Lower leg skin (tissue), 4 donors: ENCODE measurements at regions not wholly inside any gene's neighbourhood (a gene's known extent, or its start where the extent isn't known, plus 50 kb on each side); places are given as distances from the start of the nearest gene placed in this dataset.

Source experiments
- DNase-seq, 2 donors: peaks; one replicate each; pipeline ENCODE4 v3.0.0-alpha.2; 2019; ENCODE audit warnings: low spot score in 2 of 2
- H3K4me3 ChIP-seq: fragments of 200-600 bp; sonication (generic); 2 replicates; pipeline ENCODE4 v1.5.1; 2017; ENCODE audit warnings: mild to moderate bottlenecking, low read depth; ENCODE audit not compliant: poor library complexity, severe bottlenecking
- CTCF ChIP-seq, 3 donors: fragments of 450-650 bp; IDR thresholded peaks; one replicate each; pipeline ENCODE4 v1.5.1; 2016; ENCODE audit warnings: antibody characterized with exemption in 3 of 3, mild to moderate bottlenecking in 3 of 3, moderate library complexity in 2 of 3
- POLR2A ChIP-seq, 2 donors: fragments of 450-650 bp; IDR thresholded peaks; one replicate each; pipeline ENCODE4 v1.6.1; 2016 to 2017; ENCODE audit warnings: antibody characterized with exemption in 2 of 2, mild to moderate bottlenecking in 1 of 2, moderate library complexity in 1 of 2
- WGBS, 2 donors: methylation state at CpG; one replicate each; pipeline ENCODE4 v1.1.5; 2018; 5-methylcytosine and 5-hydroxymethylcytosine counted together
- intact Hi-C: fragments of 100-400 bp; cut with DNase I; formaldehyde crosslinking; loops from one replicate; pipeline ENCODE4 v1.15.0; 2023; ENCODE audit warnings: low total_unique reads

GRCh38 chr5:117863586-117864296 is 1124.6 kb downstream of the DTWD2 start:
- H3K4me3 ChIP-seq: no peak overlapping the region
- intact Hi-C loops: no loop called here
- no peak for DNase-seq
- TF ChIP-seq CTCF (IDR thresholded peaks at IDR 0.05) (no peak), POLR2A (IDR thresholded peaks at IDR 0.05) (no peak)
- 93 to 95% methylated on average over 2 of the region's 2 CpGs for WGBS, 2 donors

- intact Hi-C loops: no loop called here
- H3K4me3 ChIP-seq: no peak overlapping the region
- TF ChIP-seq CTCF (IDR thresholded peaks at IDR 0.05): no peak
- no peak for TF ChIP-seq POLR2A (IDR thresholded peaks at IDR 0.05)
- DNase-seq: no peak
- WGBS, 2 donors: 87 to 98% methylated on average over 1 of the region's 1 CpG
These were observed 1127.8 kb downstream of the DTWD2 start for GRCh38 chr5:117860550-117860949.

- no peak overlapping the region for H3K4me3 ChIP-seq
- no peak for DNase-seq
- 33 to 42% methylated on average over 1 of the region's 1 CpG for WGBS, 2 donors
- TF ChIP-seq POLR2A (IDR thresholded peaks at IDR 0.05) (no peak), CTCF (IDR thresholded peaks at IDR 0.05) (no peak)
- intact Hi-C loops: no loop called here
These were observed 1129.2 kb downstream of the DTWD2 start for GRCh38 chr5:117859176-117859575.

GRCh38 chr5:117856713-117857112 is 1131.6 kb downstream of the DTWD2 start:
- DNase-seq: no peak
- no peak overlapping the region for H3K4me3 ChIP-seq
- WGBS, 2 donors: 92 to 97% methylated on average over 4 of the region's 4 CpGs
- TF ChIP-seq CTCF (IDR thresholded peaks at IDR 0.05) (no peak), POLR2A (IDR thresholded peaks at IDR 0.05) (no peak)
- intact Hi-C loops: no loop called here

- intact Hi-C loops: no loop called here
- no peak for TF ChIP-seq POLR2A (IDR thresholded peaks at IDR 0.05)
- 85 to 90% methylated on average over 4 of the region's 4 CpGs for WGBS, 2 donors
These were observed 1150.6 kb downstream of the DTWD2 start for GRCh38 chr5:117837786-117838185.

GRCh38 chr5:117833691-117834090 is 1154.7 kb downstream of the DTWD2 start:
- WGBS, 2 donors: 71 to 80% methylated on average over 4 of the region's 4 CpGs
- no peak for DNase-seq
- no peak overlapping the region for H3K4me3 ChIP-seq
- TF ChIP-seq POLR2A (IDR thresholded peaks at IDR 0.05) (no peak), CTCF (IDR thresholded peaks at IDR 0.05) (no peak)
- intact Hi-C loops: no loop called here

More at GRCh38 chr5:117837786-117838185, 1150.6 kb downstream of the DTWD2 start:
- DNase-seq: no peak
- no peak overlapping the region for H3K4me3 ChIP-seq
